ENCODE measurements at regions not wholly inside any gene's neighbourhood (a gene's known extent, or its start where the extent isn't known, plus 50 kb on each side); places are given as distances from the start of the nearest gene placed in this dataset.

GRCh38 chr2:125656190-125656589 lies 999.8 kb upstream of the GYPC start:
- no peaks in the 10 kb centered on the region for H3K9me3 ChIP-seq (replicated peaks; ENCODE audit: control insufficient read depth, insufficient read depth, low read length)
- no peak overlapping the region for H3K4me3 ChIP-seq
- in situ Hi-C loops (cut with MboI) (no loop called here), intact Hi-C loops (cut with micrococcal nuclease; ENCODE audit: unreplicated experiment) (no loop called here)
- 16% methylated on average over 1 of the region's 1 CpG for WGBS (ENCODE audit: insufficient coverage, insufficient replicate concordance, low lambda C conversion rate, missing lambda C conversion rate)
- no peaks in the 10 kb centered on the region for H3K79me2 ChIP-seq (ENCODE audit: control insufficient read depth, insufficient read depth, low read length)
- FAIRE-seq (no peak), DNase-seq (ENCODE audit: low read depth, low spot score) (no peak), ATAC-seq (no peak)
- H3K9ac ChIP-seq (ENCODE audit: control insufficient read depth, insufficient read depth, low read length), result no peak overlapping the region
- no peak overlapping the region for H3K27ac ChIP-seq (ENCODE audit: control insufficient read depth, insufficient read depth)
- ChIA-PET RAD21 (ENCODE audit: unreplicated experiment) (no interaction called here), SMC1A (ENCODE audit: uncharacterized antibody, unreplicated experiment) (no interaction called here), CTCF (interaction anchor here (0.6 to 1.1 kb wide), 4 partner anchors 8 to 1792 kb away, joined by 3 to 4 read pairs (median 3); no protein-coding TSS in a partner anchor), POLR2A (no interaction called here)
- BruUV-seq (replicated peaks), result no TSS peak
- H2AFZ ChIP-seq (ENCODE audit: control insufficient read depth, low read depth, low read length), result no peak overlapping the region
- TF ChIP-seq POU2F2 (IDR thresholded peaks at IDR 0.05; ENCODE audit: borderline replicate concordance, low read depth, low read length) (no peak), BRCA1 (IDR thresholded peaks at IDR 0.05; ENCODE audit: low read depth, low read length) (no peak), ELK1 (IDR thresholded peaks at IDR 0.05; ENCODE audit: low read depth, low read length) (no peak), HCFC1 (IDR thresholded peaks at IDR 0.05; ENCODE audit: low read length) (no peak), RELA (IDR thresholded peaks at IDR 0.05; ENCODE audit: borderline replicate concordance, partially characterized antibody) (no peak), HDAC2 (IDR thresholded peaks at IDR 0.05) (no peak), NR2C1 (IDR thresholded peaks at IDR 0.05) (no peak), RFX5 (IDR thresholded peaks at IDR 0.05; ENCODE audit: low read depth, low read length) (no peak), BCL3 (IDR thresholded peaks at IDR 0.05; ENCODE audit: borderline replicate concordance, insufficient read depth, low read depth, low read length, poor library complexity, severe bottlenecking) (no peak), MTA2 (IDR thresholded peaks at IDR 0.05; ENCODE audit: low read depth) (no peak), RBBP5 (conservative IDR thresholded peaks at IDR 0.05) (no peak), IRF4 (IDR thresholded peaks at IDR 0.05; ENCODE audit: low read depth, low read length) (no peak)
- no peak overlapping the region for H3K4me2 ChIP-seq (ENCODE audit: control insufficient read depth, insufficient read depth)
- H4K20me1 ChIP-seq (ENCODE audit: control insufficient read depth, insufficient read depth), result no peaks in the 10 kb centered on the region
- no peaks in the 10 kb centered on the region for H3K36me3 ChIP-seq (ENCODE audit: control insufficient read depth in 2 of 2, insufficient read depth in 2 of 2, low read length in 1 of 2)
- H3K4me1 ChIP-seq (ENCODE audit: control insufficient read depth, insufficient read depth, low read length), result no peaks in the 10 kb centered on the region
- no peaks in the 10 kb centered on the region for H3K27me3 ChIP-seq (replicated peaks in 1 of 2; ENCODE audit: control insufficient read depth in 2 of 2, insufficient read depth in 2 of 2, low read length in 1 of 2)

Measured in GM12878 (cell line).